GM18511 (cell line): ENCODE measurements at regions not wholly inside any gene's neighbourhood (a gene's known extent, or its start where the extent isn't known, plus 50 kb on each side); places are given as distances from the start of the nearest gene placed in this dataset.
"Not testable (repeated sequence)": the region's sequence is repeated elsewhere in the genome, so short reads cannot be mapped to it uniquely, and the experiment has no call there.

ENCODE experiments used
- ATAC-seq: cut with Tn5 transposase; IDR thresholded peaks from one replicate; pipeline ENCODE4 v1.9.1; 2021; ENCODE audit warnings: mild to moderate bottlenecking, moderate library complexity; ENCODE audit not compliant: unreplicated experiment

GRCh38 chr7:125084196-125084595 is 154.6 kb upstream of the POT1 start:
- ATAC-seq = no peak

- ATAC-seq = no peak
These were observed 144.5 kb upstream of the POT1 start for GRCh38 chr7:125074141-125074540.

GRCh38 chr7:125065546-125065945 is 135.9 kb upstream of the POT1 start:
- ATAC-seq = no peak

- no peak for ATAC-seq
These were observed 135.4 kb upstream of the POT1 start for GRCh38 chr7:125065001-125065400.

- peak; percentile 91 for ATAC-seq
These were observed 132.3 kb upstream of the POT1 start for GRCh38 chr7:125061776-125062397.

GRCh38 chr7:125061083-125061745 is 131.6 kb upstream of the POT1 start:
- not testable (repeated sequence) for ATAC-seq

- ATAC-seq = no peak
These were observed 130.3 kb upstream of the POT1 start for GRCh38 chr7:125059861-125060456.

GRCh38 chr7:125057963-125058362 is 128.3 kb upstream of the POT1 start:
- ATAC-seq = no peak

GRCh38 chr7:125055376-125055775 is 125.8 kb upstream of the POT1 start:
- no peak for ATAC-seq

- ATAC-seq = no peak
These were observed 117.1 kb upstream of the POT1 start for GRCh38 chr7:125046767-125047166.

- no peak for ATAC-seq
These were observed 103.9 kb upstream of the POT1 start for GRCh38 chr7:125033506-125033905.

- ATAC-seq = no peak
These were observed 103.3 kb upstream of the POT1 start for GRCh38 chr7:125032943-125033342.

- ATAC-seq = no peak
These were observed 101.2 kb upstream of the POT1 start for GRCh38 chr7:125030756-125031387.

GRCh38 chr7:125025620-125026019 is 96.0 kb upstream of the POT1 start:
- ATAC-seq = no peak

- ATAC-seq = no peak
These were observed 91.2 kb upstream of the POT1 start for GRCh38 chr7:125020801-125021200.

- ATAC-seq = no peak
These were observed 80.9 kb upstream of the POT1 start for GRCh38 chr7:125010540-125010939.

GRCh38 chr7:124996778-124997177 is 67.2 kb upstream of the POT1 start:
- peak; percentile 90 for ATAC-seq

GRCh38 chr7:124992851-124993562 is 63.4 kb upstream of the POT1 start:
- ATAC-seq = no peak

GRCh38 chr7:124989911-124990310 is 60.3 kb upstream of the POT1 start:
- no peak for ATAC-seq
